Liver (tissue), 8 donors: ENCODE measurements at regions not wholly inside any gene's neighbourhood (a gene's known extent, or its start where the extent isn't known, plus 50 kb on each side); places are given as distances from the start of the nearest gene placed in this dataset.

ENCODE experiments used
- DNase-seq: peaks from one replicate; pipeline ENCODE4 v3.0.0-alpha.2; 2017; ENCODE audit warnings: low spot score
- H3K27ac ChIP-seq, 2 donors: one replicate each; pipeline ENCODE4 v1.7.0; 2013; ENCODE audit warnings: inconsistent platforms in 2 of 2, low read length in 2 of 2, control low read depth in 1 of 2, low read depth in 1 of 2, mild to moderate bottlenecking in 1 of 2
- H3K27me3 ChIP-seq, 4 donors: one replicate each; pipeline versions ENCODE4 v1.6.1 to v1.7.0; 2013; ENCODE audit warnings: low read length in 3 of 4, inconsistent platforms in 1 of 4, mild to moderate bottlenecking in 1 of 4, moderate library complexity in 1 of 4; ENCODE audit not compliant: control insufficient read depth in 4 of 4, insufficient read depth in 4 of 4
- H3K36me3 ChIP-seq, 4 donors: one replicate each; pipeline versions ENCODE4 v1.6.1 to v1.7.0; 2013; ENCODE audit warnings: low read length in 3 of 4, mild to moderate bottlenecking in 3 of 4, low read depth in 1 of 4, moderate library complexity in 1 of 4; ENCODE audit not compliant: control insufficient read depth in 4 of 4, insufficient read depth in 3 of 4
- H3K4me1 ChIP-seq, 4 donors: one replicate each; pipeline versions ENCODE4 v1.6.1 to v1.7.0; 2013; ENCODE audit warnings: low read length in 3 of 4, mild to moderate bottlenecking in 3 of 4, moderate library complexity in 1 of 4; ENCODE audit not compliant: control insufficient read depth in 4 of 4, insufficient read depth in 4 of 4
- H3K4me3 ChIP-seq, 3 donors: one replicate each; pipeline versions ENCODE4 v1.6.1 to v1.7.0; 2013; ENCODE audit warnings: low read length in 3 of 3, control low read depth in 1 of 3, low read depth in 1 of 3, mild to moderate bottlenecking in 1 of 3
- H3K9ac ChIP-seq, 2 donors: one replicate each; pipeline ENCODE4 v1.7.0; 2013; ENCODE audit warnings: low read length in 2 of 2, mild to moderate bottlenecking in 2 of 2, moderate library complexity in 2 of 2, control low read depth in 1 of 2, low read depth in 1 of 2
- H3K9me3 ChIP-seq, 4 donors: one replicate each; pipeline versions ENCODE4 v1.6.1 to v1.7.0; 2013; ENCODE audit warnings: low read length in 3 of 4; ENCODE audit not compliant: control insufficient read depth in 4 of 4
- EGR1 ChIP-seq, 2 donors: IDR thresholded peaks; 2 replicates each; pipeline ENCODE4 v1.6.1; 2016 to 2018; ENCODE audit warnings: antibody characterized with exemption in 2 of 2, low read depth in 2 of 2
- FOXA1 ChIP-seq: IDR thresholded peaks from 2 replicates; pipeline ENCODE4 v1.6.1; 2016; ENCODE audit warnings: antibody characterized with exemption
- FOXA2 ChIP-seq: IDR thresholded peaks from 2 replicates; pipeline ENCODE4 v1.6.1; 2016; ENCODE audit warnings: antibody characterized with exemption
- GABPA ChIP-seq, 2 donors: IDR thresholded peaks in 1 of 2; conservative IDR thresholded peaks in 1 of 2; 2 replicates each; pipeline ENCODE4 v1.6.1; 2016; ENCODE audit warnings: antibody characterized with exemption in 2 of 2, mild to moderate bottlenecking in 1 of 2, moderate library complexity in 1 of 2
- HNF4A ChIP-seq, 2 donors: conservative IDR thresholded peaks; 2 replicates each; pipeline ENCODE4 v1.6.1; 2016; ENCODE audit warnings: antibody characterized with exemption in 2 of 2, mild to moderate bottlenecking in 2 of 2
- HNF4G ChIP-seq: IDR thresholded peaks from 2 replicates; pipeline ENCODE4 v1.6.1; 2016; ENCODE audit warnings: antibody characterized with exemption
- NR2F2 ChIP-seq: IDR thresholded peaks from 2 replicates; pipeline ENCODE4 v1.6.1; 2016; ENCODE audit warnings: antibody characterized with exemption
- RAD21 ChIP-seq, 2 donors: IDR thresholded peaks; 2 replicates each; pipeline ENCODE4 v1.6.1; 2016; ENCODE audit warnings: antibody characterized with exemption in 2 of 2, mild to moderate bottlenecking in 2 of 2
- RXRA ChIP-seq, 2 donors: IDR thresholded peaks; 2 replicates each; pipeline ENCODE4 v1.6.1; 2017 to 2018; ENCODE audit warnings: antibody characterized with exemption in 2 of 2, mild to moderate bottlenecking in 1 of 2
- SP1 ChIP-seq: IDR thresholded peaks from 2 replicates; pipeline ENCODE4 v1.6.1; 2018; ENCODE audit warnings: antibody characterized with exemption, mild to moderate bottlenecking
- TAF1 ChIP-seq: conservative IDR thresholded peaks from 2 replicates; pipeline ENCODE4 v1.6.1; 2016; ENCODE audit warnings: antibody characterized with exemption, mild to moderate bottlenecking
- YY1 ChIP-seq: IDR thresholded peaks from 2 replicates; pipeline ENCODE4 v1.6.1; 2016; ENCODE audit warnings: antibody characterized with exemption, mild to moderate bottlenecking
- WGBS: extraction: QIAGEN DNeasy Blood & Tissue Kit; methylation state at CpG from one replicate; pipeline ENCODE4 v1.1.7; 2013; 5-methylcytosine and 5-hydroxymethylcytosine counted together
- TF ChIP-seq, protein P1 (sequence below): IDR thresholded peaks from 2 replicates; pipeline ENCODE4 v1.6.1; 2016; ENCODE audit warnings: antibody characterized with exemption
- TF ChIP-seq, protein P2 (sequence below): fragments of 150-350 bp; IDR thresholded peaks from 2 replicates; pipeline ENCODE4 v1.5.1; 2017; ENCODE audit warnings: improper control_type of control experiment, low read depth, low read length; ENCODE audit not compliant: missing input control
- TF ChIP-seq, protein P3 (sequence below): IDR thresholded peaks from 2 replicates; pipeline ENCODE4 v1.6.1; 2016; ENCODE audit warnings: antibody characterized with exemption, mild to moderate bottlenecking
- TF ChIP-seq, protein P4 (sequence below): IDR thresholded peaks from 2 replicates; pipeline ENCODE4 v1.6.1; 2016; ENCODE audit warnings: antibody characterized with exemption
- TF ChIP-seq, protein P5 (sequence below): IDR thresholded peaks from 2 replicates; pipeline ENCODE4 v1.6.1; 2016; ENCODE audit warnings: antibody characterized with exemption
- donor health status: healthy.
- donor health status: healthy.
- donor health status: healthy.
- donor health status: healthy.
- donor health status: healthy.

DNA sequence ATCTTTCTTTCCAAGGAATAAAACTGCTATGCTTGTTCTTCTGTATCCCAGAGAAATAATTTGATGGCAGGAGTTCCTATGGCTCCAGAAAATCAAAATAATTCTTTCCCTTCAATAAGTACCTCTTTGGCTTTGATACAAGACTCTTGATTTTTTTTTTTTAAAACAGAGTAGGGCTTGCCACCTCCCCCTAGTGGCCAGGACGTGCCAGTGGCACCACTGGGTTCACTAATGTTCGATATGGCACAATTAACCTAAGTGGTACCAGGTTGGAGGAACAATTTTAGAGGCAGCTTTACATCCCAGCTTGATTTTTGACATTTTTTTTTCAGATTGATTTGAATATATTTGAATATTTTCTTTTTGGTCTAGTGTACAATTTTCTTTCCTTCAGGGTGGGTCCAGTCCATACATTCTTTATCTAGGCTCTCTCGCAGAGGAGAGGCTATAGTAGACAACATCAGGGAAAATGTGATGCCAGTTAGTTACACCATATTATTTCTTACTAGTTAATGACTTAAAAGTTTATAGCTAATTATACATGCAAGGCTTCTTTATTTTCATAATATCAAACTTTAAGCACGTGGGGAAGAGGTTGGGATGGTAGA, 330.9 kb downstream of the S1PR1 start:
- TF ChIP-seq FOXA1 (no peak), NR2F2 (no peak), HNF4G (no peak), EGR1 (IDR thresholded peaks at IDR 0.05; ENCODE audit: low read depth in 2 of 2) (no peak), HNF4A (conservative IDR thresholded peaks at IDR 0.05) (no peak), TAF1 (no peak), YY1 (no peak), GABPA (IDR thresholded peaks at IDR 0.05 in 1 of 2, conservative IDR thresholded peaks at IDR 0.05 in 1 of 2) (no peak), RAD21 (IDR thresholded peaks at IDR 0.05) (peak; percentile 58 to 65), RXRA (IDR thresholded peaks at IDR 0.05) (no peak), FOXA2 (no peak)
- TF ChIP-seq, protein P1, sequence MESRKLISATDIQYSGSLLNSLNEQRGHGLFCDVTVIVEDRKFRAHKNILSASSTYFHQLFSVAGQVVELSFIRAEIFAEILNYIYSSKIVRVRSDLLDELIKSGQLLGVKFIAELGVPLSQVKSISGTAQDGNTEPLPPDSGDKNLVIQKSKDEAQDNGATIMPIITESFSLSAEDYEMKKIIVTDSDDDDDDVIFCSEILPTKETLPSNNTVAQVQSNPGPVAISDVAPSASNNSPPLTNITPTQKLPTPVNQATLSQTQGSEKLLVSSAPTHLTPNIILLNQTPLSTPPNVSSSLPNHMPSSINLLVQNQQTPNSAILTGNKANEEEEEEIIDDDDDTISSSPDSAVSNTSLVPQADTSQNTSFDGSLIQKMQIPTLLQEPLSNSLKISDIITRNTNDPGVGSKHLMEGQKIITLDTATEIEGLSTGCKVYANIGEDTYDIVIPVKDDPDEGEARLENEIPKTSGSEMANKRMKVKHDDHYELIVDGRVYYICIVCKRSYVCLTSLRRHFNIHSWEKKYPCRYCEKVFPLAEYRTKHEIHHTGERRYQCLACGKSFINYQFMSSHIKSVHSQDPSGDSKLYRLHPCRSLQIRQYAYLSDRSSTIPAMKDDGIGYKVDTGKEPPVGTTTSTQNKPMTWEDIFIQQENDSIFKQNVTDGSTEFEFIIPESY = no peak
- TF ChIP-seq, protein P2, sequence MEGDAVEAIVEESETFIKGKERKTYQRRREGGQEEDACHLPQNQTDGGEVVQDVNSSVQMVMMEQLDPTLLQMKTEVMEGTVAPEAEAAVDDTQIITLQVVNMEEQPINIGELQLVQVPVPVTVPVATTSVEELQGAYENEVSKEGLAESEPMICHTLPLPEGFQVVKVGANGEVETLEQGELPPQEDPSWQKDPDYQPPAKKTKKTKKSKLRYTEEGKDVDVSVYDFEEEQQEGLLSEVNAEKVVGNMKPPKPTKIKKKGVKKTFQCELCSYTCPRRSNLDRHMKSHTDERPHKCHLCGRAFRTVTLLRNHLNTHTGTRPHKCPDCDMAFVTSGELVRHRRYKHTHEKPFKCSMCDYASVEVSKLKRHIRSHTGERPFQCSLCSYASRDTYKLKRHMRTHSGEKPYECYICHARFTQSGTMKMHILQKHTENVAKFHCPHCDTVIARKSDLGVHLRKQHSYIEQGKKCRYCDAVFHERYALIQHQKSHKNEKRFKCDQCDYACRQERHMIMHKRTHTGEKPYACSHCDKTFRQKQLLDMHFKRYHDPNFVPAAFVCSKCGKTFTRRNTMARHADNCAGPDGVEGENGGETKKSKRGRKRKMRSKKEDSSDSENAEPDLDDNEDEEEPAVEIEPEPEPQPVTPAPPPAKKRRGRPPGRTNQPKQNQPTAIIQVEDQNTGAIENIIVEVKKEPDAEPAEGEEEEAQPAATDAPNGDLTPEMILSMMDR = peak; percentile 84
- TF ChIP-seq, protein P3, sequence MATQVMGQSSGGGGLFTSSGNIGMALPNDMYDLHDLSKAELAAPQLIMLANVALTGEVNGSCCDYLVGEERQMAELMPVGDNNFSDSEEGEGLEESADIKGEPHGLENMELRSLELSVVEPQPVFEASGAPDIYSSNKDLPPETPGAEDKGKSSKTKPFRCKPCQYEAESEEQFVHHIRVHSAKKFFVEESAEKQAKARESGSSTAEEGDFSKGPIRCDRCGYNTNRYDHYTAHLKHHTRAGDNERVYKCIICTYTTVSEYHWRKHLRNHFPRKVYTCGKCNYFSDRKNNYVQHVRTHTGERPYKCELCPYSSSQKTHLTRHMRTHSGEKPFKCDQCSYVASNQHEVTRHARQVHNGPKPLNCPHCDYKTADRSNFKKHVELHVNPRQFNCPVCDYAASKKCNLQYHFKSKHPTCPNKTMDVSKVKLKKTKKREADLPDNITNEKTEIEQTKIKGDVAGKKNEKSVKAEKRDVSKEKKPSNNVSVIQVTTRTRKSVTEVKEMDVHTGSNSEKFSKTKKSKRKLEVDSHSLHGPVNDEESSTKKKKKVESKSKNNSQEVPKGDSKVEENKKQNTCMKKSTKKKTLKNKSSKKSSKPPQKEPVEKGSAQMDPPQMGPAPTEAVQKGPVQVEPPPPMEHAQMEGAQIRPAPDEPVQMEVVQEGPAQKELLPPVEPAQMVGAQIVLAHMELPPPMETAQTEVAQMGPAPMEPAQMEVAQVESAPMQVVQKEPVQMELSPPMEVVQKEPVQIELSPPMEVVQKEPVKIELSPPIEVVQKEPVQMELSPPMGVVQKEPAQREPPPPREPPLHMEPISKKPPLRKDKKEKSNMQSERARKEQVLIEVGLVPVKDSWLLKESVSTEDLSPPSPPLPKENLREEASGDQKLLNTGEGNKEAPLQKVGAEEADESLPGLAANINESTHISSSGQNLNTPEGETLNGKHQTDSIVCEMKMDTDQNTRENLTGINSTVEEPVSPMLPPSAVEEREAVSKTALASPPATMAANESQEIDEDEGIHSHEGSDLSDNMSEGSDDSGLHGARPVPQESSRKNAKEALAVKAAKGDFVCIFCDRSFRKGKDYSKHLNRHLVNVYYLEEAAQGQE = no peak
- TF ChIP-seq, protein P4, sequence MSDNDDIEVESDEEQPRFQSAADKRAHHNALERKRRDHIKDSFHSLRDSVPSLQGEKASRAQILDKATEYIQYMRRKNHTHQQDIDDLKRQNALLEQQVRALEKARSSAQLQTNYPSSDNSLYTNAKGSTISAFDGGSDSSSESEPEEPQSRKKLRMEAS = no peak
- Histone ChIP-seq H3K9ac (no peak overlapping the region), H3K4me1 (no peaks in the 10 kb centered on the region), H3K27me3 (no peaks in the 10 kb centered on the region), H3K27ac (no peak overlapping the region), H3K4me3 (no peak overlapping the region), H3K36me3 (no peaks in the 10 kb centered on the region), H3K9me3 (peaks cover 0 to 4% (median 0%) of the 10 kb centered on the region in 4 donors)
- no peak for DNase-seq
- 51% methylated on average over 4 of the region's 4 CpGs for WGBS

DNA sequence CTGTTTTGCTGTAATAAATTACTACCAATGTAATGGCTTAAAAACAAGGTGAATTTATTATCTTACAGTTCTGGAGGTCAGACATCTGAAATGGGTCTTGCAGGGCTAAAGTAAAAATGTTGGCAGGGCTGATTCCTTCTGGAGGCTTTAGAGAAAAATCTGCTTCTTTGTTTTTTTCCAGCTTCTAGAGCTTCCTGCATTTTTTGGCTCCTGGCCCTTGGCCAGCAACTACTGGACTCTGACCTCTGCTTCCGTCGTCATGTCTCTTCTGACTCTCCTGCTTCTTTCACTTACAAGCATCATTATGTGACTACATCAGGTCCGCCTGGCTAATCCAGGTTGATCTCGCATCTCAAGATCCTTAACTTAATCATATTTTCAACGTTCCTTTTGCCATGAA, 350.9 kb downstream of the S1PR1 start:
- Histone ChIP-seq H3K4me1 (no peaks in the 10 kb centered on the region), H3K4me3 (no peak overlapping the region), H3K36me3 (no peaks in the 10 kb centered on the region), H3K27ac (no peak overlapping the region), H3K27me3 (no peaks in the 10 kb centered on the region), H3K9ac (no peak overlapping the region), H3K9me3 (no peaks in the 10 kb centered on the region)
- no peak for DNase-seq
- TF ChIP-seq RAD21 (IDR thresholded peaks at IDR 0.05) (no peak), NR2F2 (peak; percentile 92), HNF4A (conservative IDR thresholded peaks at IDR 0.05) (peak; percentile 22 to 50), SP1 (no peak), HNF4G (no peak)
- TF ChIP-seq, protein P5, sequence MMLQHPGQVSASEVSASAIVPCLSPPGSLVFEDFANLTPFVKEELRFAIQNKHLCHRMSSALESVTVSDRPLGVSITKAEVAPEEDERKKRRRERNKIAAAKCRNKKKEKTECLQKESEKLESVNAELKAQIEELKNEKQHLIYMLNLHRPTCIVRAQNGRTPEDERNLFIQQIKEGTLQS = peak; percentile 24
- 44% methylated on average over 5 of the region's 5 CpGs for WGBS
